Right renal cortex interstitium (tissue), 3 donors: ENCODE measurements at regions not wholly inside any gene's neighbourhood (a gene's known extent, or its start where the extent isn't known, plus 50 kb on each side); places are given as distances from the start of the nearest gene placed in this dataset.

ENCODE experiments used
- DNase-seq, 3 donors: peaks; one replicate each; pipeline ENCODE4 v3.0.0-alpha.2; 2013; ENCODE audit warnings: low read depth in 3 of 3, low spot score in 2 of 3

DNA sequence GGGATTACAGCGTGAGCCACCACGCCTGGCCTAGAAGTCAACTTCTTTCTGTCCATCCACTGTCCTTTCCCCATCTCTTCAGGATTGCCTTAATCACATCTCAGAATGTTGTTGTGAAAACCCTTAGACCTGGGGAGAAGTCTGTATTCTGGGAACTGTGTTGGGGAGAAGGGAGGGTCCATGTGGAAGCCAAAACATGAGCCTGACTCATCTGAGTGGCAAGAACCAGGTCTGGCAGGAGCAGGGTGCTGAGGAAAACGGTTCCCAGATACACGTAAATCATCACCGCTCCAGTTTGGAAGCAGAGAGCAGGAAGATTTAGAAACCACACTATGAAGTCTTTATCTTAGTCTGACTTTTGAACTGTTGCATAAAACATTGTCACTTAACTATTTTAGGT, 245.6 kb upstream of the RGS6 start:
- no peak for DNase-seq

DNA sequence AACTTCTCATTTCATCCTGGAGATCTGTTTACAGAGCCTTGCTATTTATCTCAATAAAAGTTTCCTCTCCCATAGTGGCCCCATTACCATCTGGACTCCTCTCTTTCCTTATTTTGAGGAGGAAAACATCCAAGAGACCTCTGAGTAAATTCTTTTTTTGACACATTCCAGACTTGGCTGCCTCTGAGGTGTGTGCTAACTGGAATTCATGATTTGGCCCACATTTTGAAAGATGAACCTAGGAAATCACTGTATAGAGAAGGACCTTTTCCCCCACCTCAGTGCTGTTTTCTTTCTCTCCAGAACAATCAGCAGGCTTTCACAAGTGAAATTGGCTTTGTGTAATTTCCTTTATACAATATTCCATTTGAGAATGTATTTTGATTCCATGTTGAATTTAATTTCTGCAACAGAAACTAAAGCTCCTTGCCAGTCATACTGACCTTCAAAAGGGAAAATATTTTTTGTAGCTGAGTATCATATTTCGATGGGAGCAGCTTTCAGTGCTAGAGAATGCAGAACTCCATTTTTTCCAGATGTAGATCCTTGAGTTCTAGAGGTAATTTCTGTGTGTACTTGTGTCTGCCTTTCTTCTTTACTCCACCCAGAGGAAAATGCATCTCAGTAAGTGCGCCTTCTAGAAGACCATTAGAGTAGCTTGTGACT, 244.9 kb upstream of the RGS6 start:
- DNase-seq = no peak

DNA sequence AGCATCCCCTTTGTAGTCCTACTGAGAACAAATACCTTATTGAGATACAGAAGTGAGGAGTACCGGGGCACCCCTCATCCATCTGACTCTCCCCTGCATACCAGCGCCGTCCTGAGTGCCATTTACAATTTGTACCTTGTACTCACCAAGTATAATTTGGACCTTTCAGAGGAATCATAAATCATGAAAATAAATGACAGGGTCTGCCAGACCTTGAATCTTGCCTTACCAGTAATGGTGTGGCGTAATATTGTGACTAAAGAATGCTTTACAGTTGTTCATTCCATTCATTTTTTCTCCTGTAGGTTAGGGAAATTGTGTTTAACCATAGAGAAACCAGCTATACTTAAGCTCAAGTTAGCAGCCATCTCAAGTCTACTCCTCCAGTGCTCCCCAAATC, 243.7 kb upstream of the RGS6 start:
- DNase-seq = no peak

DNA sequence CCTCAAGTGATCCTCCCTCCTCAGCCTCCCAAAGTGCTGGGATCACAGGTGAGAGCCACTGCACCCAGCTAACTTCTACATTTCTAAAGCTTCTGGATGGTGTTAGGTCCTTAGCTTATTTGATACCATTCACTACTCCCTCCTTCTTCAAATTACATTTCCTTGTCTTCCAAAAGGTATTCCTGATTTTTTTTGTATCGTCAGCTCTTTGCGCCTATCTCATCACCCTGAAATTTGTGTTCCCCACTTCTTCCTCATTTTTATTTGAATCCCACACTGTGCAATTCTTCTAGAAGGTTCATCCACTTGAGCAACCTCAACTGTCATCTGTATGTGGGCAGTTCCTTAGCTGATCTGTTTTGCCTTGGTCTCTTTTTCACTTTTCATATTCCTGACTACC, 241.8 kb upstream of the RGS6 start:
- no peak for DNase-seq

DNA sequence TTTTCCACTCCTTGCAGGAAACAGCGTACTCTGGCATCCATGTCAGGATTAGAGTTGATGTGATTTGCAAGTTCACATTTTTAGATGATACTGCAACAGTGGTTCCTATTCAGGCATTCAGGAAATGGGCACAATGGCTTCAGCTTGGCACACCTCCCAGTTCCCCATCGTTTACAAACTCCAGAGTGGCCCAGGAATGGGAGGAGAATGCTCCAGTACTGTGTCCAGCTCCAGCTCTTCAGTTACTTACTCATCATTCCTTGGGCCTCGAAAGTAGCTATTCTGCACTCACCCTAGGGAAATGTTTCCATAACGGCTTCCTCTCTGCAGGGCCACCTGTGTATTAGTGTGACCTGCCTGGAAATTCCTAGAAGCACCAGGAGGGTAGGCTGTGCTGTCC, 239.7 kb upstream of the RGS6 start:
- DNase-seq = no peak

DNA sequence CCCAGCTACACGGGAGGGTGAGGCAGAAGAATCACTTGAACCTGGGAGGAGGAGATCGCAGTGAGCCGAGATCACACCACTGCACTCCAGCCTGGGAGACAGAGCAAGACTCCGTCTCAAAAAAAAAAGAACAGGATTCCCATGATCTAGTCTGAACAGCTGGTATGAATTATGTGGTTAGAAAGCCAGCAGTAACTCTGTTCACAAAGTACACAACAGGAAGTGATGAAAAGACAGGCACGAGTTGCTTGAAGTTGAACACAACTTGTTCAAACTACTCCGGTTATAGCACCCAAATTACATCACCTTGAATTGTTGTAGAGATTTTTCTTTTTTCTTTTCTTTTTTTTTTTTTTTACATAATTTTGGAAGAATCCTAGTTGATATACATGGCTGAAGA, 238.8 kb upstream of the RGS6 start:
- DNase-seq = no peak

DNA sequence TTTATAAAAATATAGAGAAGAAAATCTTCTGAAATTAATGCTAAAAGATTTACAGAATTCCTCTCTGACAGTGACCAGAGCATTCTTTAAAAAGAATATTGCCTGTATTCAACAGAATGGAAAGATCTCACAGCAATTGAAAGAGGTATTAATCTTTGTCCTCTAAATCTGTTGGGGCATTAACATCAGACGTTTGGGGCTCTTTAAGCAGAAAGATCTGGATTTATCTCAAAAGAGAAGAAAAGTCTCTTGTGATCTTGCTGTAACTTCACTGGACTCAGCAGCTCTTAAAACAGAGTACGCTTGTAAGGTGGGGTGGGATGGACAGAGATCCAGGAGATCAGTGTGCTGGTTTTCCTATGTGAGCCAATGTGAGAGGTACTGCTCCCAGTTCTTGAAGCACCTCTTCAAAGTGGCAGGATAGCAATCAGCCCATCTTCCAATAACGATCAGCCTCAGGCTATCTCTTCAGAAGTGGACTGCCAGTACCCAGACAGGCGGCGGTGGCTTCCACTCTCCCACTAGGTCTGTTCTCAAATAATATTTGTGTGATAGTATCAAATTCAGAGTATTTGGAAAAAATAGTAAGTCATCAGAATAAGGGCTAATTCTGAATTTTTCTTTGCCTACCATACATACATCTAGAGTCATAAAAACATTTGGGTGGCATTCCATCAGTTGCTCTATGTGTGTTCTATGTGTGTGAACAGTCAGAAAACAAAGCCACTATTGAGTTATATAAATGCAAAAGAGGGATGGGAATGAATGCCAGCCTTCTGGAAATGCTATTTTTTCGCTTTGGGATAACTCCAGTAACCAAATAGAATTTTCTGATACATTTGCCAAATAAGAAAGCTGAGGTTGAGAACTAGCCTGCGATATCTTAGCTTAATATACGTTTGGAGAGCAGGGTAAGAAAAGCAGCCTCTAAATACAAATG, 237.4 kb upstream of the RGS6 start:
- no peak for DNase-seq

DNA sequence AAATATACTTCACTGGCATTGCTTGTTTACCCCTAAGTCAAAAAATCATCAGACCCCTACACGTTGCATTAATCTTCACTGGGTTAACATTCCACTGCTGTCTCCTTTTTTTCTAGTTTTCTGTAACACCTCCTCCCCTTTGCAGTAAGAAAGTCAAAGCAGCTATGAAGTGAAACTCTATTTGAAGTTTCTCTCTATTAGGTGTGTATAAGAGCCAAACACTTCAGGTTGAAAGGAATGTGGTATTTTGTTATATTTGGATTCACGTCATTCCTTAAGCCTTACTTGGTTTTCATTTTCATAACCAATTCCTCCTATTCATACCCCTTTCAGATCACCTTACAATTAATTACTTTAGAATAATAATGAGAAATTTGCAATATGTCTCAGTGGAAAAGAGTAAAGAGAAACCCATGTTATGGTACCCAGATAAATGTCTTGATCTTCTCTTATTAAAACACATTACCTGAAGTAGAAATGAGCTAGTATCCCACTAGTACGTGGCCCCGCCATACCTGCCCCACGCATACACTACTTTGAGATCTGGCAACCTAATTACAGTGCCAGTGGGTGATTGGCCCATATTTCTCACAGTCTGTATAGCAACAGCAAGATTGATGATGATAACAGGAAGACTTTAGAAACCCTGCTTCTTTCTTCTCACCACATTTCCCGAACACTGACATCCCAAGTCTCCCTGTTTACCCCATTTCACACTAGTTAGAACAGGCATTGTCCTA, 236.4 kb upstream of the RGS6 start:
- no peak for DNase-seq

DNA sequence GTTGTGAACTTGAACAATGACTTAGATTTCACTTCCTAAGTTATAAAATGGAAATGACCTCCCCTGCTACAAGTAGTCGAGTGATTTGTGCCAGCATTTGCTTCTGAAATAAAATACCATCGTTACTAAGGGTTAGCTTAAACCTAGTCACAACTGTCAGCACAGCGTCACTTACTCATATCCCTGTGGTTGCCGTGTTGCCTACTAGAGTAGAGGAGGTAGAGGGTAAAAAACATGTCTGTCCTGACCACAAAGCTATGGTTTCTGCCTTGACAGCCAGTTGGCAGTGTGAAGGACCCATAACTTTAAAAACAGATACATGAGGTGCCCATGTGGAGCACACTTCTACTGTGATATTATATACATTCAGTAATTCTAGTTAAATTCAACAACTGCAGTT, 234.2 kb upstream of the RGS6 start:
- DNase-seq = no peak

DNA sequence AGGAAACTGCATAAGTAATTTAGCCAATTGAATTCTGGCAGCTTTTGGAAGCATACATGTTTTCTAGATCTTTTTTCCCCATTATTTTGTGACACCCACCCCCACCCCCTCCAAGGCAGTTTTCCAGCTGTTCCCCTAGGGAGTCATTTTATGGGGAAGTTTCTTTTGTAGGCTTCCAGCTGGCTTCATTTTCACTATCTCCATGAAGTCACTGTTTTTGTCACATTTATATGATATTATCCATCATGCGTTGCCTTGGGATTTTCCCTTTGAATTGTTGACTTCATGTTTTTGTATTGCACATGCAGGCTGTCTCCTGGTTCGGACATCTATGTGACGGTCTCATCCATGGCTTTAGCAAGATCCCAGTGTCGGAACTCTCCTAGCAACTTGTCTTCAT, 233.6 kb upstream of the RGS6 start:
- peak; percentile 49 to 58 (median 55) for DNase-seq

DNA sequence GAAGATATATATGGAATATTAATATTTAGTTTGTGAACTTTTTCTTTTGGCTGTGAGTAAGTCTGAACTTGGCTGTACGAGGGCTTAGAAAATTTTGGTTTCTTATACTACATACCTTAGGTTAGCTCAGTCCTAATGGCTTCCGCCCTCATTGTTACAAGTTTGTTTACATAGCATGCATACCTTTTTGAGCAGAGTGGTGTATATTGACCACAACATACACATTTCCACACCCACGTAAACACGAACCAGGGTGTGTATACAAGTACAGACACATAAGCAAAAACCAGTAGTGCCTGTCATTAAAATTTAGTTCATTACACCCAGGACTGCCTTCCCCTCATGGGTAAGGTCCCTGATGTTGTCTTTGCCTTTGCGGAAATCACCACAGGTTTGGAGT, 230.2 kb upstream of the RGS6 start:
- DNase-seq = no peak

DNA sequence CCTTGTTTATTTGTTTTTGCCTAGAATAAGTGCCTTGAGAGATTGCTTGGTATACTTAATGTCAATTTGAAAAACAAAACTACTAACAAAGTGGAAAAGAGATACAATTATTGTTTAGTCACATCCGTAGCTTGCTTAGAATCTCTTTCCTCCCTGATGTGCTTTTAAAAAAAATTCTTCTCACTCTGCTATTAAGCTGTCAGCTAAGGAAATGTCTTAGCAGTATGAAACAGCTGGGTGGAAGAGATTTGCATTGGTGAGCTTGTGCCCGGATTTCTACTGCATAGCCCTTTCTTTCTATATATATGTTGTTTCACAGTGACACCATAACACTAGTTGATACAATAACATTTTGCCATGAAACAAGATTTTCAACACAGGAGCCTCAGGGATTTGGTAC, 229.4 kb upstream of the RGS6 start:
- DNase-seq = peak in 2 of 3 donors; percentile 31 to 40

DNA sequence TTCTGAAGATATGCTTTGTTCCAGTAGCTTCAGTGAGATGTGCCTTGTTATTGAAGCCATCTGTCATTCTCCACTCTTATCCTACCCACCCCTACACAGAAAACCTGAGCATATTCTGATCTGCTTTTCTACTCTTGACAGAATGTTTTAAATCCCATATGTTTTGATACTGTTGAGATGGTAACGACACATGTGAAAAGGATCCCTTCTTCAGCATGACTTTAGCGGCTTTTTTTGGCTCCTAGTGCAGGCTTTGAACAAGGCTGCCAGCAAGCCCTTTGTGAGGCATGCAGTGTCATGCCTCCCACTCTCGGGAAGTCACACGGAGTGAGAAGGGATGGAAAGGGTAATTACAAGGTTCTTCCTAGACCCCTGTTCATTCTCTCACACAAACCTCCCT, 228.8 kb upstream of the RGS6 start:
- DNase-seq = peak; percentile 29 to 63 (median 54)

DNA sequence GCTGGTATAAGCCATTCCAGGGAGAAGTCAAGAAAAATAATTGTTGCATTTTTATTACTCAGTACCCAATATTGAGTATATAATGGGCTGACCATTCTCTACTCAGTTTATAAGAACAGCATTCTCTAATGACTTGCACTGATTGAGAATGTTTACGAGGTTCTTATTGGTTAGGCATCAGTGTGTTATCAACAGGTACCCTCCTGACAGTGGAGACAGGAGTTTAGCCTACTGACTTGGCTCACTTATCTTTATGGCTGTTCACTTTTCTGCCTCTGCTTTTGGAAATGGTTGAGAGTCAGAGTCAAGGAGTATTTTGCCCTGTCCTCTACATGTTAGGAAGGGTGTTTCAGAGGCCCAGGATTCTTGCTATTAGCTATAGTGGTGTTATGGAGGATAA, 228.0 kb upstream of the RGS6 start:
- no peak for DNase-seq

DNA sequence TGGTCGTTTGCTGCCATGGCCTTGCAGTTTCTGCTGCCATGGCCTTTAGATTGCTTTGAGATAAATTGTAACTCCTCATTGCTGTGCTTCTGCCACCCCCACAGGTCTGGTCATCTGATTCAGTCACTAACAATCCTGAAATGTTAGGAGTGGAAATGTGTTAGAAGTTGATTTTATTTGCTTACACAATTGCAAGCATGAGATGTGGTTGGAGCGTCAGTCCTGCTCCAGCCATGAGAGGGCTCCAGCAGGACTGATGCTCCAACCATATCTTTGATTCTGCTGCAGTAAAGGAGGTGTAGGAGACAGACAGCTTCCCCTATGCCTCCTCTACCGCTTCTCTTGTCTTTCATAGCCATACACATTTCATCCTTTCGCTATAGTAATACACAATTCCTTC, 226.8 kb upstream of the RGS6 start:
- DNase-seq = no peak

DNA sequence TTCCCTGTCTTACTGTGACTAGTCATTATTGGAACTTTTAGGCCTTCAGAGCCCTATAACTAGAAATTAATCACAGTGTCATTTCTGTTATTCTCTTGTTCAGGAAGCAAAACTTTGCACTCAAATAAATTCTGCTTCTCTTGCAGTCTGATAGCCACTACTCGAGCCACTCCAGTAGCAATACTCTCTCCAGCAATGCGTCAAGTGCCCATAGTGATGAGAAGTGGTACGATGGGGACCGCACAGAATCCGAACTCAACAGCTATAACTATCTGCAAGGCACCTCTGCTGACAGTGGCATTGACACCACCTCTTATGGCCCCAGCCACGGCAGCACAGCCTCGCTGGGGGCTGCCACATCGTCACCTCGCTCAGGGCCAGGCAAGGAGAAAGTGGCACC, 223.2 kb upstream of the RGS6 start:
- no peak for DNase-seq

DNA sequence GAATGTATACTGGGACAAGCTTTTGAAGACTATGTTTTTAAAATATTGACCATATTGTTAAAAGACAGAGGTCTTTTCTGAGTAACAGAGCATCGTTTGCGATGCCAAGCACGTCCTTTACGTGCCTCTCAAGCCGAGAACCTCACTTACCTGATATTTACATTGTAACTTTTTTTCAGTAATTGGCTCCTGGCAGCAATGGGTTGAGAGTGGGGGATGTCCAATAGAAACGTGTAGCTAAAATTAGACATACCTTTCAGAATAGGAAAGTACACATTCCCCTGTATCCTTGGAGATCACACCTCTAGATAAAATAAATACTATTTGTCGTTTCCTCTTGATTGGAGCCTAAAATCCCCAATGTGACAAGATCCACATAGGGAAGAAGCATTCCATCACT, 222.2 kb upstream of the RGS6 start:
- DNase-seq = no peak

DNA sequence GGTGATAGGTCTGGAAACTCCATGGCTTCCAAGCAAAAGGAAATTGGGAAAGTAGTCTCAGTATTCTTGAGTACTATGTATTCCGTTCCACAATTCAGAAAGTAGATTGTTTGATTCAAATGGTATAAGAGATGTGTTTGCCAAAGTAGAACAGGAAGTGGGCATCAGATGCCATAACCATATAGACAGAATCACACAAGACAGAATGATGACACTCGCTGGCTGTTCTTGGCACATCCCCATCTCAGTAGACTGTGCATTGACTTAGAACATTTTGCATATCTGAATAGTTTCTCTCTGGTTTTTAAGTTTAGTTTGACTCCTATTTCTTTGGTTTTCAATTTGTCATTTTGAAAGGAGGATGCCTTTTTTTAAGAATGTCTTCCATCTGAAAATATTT, 221.1 kb upstream of the RGS6 start:
- no peak for DNase-seq

DNA sequence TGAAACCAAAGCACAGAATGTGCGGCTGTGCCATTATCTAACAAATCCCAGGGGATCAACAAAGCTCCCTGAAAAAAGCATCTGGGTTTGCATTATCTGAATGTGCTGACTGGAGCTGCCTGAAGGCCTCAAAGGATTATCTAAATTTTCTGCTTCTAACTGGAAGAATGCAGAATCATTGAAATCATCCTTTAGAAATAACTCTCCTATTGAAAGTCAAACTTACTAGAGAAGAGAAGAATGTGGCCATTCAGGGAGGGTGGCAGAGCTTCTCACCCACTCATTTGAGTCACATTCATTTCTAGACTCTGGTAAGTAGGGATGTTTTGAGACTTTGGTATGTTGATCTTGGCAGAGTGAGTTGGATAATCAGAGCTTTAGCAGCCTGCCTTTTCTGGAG, 220.6 kb upstream of the RGS6 start:
- DNase-seq = no peak

DNA sequence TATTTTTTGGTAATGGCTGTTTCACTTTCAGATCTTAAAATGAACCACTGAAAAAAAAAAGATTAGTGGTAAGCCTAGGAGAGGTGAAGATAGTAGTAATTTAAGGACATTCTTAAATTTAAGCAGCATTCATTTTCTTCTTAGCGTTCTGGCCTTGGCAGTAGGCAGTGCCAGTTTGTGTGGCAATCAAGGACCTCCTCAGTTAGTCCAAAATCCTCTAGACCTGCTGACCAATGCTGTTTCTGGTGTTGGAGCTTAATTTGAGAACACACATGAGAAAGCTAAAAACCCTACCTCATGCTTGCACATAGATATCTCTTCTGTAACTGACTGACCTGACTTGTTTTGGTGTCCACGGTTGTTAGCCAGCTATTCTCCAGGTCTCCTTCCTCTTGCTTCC, 219.8 kb upstream of the RGS6 start:
- DNase-seq = no peak

DNA sequence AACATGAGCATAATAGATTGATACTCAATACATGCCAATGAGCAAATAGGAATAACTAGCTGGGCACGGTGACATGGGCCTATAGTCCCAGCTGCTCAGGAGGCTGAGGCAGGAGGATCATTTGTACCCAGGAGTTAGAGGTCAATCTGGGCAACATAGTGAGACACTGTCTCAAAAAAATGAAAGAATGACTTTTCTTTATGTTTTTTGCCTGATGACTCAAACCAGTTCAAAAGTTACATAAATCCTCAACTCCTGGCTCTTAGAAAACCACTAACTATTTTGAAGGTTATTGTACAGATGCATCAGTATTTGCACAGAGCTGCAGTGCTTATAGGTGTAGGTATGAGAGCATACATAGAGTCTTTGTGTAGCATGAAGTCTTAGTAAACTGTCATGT, 219.2 kb upstream of the RGS6 start:
- no peak for DNase-seq

DNA sequence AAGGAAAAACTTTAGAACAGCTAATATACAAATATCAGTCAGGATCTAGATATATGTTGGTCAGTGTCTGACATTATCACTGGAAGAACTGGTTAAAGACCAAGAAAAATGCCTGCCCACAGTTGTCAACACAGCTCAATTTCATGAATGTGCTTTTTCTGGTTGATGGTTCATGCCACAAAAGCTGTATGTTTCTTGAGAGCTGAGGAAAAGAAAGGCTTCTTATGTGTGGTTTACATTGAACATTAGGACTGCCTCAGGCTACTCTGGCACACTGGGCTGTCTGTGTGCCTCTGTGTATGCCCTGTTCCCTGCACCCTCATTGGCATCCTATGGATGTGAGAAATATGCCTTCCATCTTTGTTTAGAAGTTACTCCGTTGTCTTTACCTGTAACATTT, 218.8 kb upstream of the RGS6 start:
- DNase-seq = no peak
